ENCODE measurements at regions not wholly inside any gene's neighbourhood (a gene's known extent, or its start where the extent isn't known, plus 50 kb on each side); places are given as distances from the start of the nearest gene placed in this dataset.

- DNase-seq: peak; percentile 19
These were observed 50.8 kb downstream of the PPIAL4E start for GRCh38 chr1:144322598-144322997.
